Subcutaneous abdominal adipose tissue (tissue), 5 donors: ENCODE measurements at regions not wholly inside any gene's neighbourhood (a gene's known extent, or its start where the extent isn't known, plus 50 kb on each side); places are given as distances from the start of the nearest gene placed in this dataset.

Experiments used
- H3K27ac ChIP-seq: one replicate; pipeline ENCODE4 v1.7.0; 2013; ENCODE audit warnings: low read depth, mild to moderate bottlenecking, inconsistent platforms, low read length, moderate library complexity
- H3K27me3 ChIP-seq, 5 donors: one replicate each; pipeline ENCODE4 v1.7.0; 2013; ENCODE audit warnings: low read length in 5 of 5, inconsistent platforms in 1 of 5; ENCODE audit not compliant: control insufficient read depth in 5 of 5, insufficient read depth in 4 of 5
- H3K36me3 ChIP-seq, 5 donors: one replicate each; pipeline ENCODE4 v1.7.0; 2013; ENCODE audit warnings: low read length in 5 of 5; ENCODE audit not compliant: control insufficient read depth in 5 of 5, insufficient read depth in 5 of 5
- H3K4me1 ChIP-seq, 5 donors: one replicate each; pipeline ENCODE4 v1.7.0; 2013; ENCODE audit warnings: low read length in 5 of 5, mild to moderate bottlenecking in 3 of 5, moderate library complexity in 1 of 5; ENCODE audit not compliant: control insufficient read depth in 5 of 5, insufficient read depth in 5 of 5
- H3K4me3 ChIP-seq, 5 donors: one replicate each; pipeline ENCODE4 v1.7.0; 2013; ENCODE audit warnings: low read length in 5 of 5, low read depth in 1 of 5
- H3K9ac ChIP-seq, 5 donors: one replicate each; pipeline ENCODE4 v1.7.0; 2013; ENCODE audit warnings: low read length in 5 of 5, mild to moderate bottlenecking in 4 of 5, moderate library complexity in 3 of 5
- H3K9me3 ChIP-seq, 5 donors: one replicate each; pipeline ENCODE4 v1.7.0; 2013; ENCODE audit warnings: low read length in 5 of 5; ENCODE audit not compliant: control insufficient read depth in 5 of 5
- donor health status: healthy.
- donor health status: healthy.
- donor health status: healthy.
- donor health status: healthy.
- donor health status: healthy.

- no peaks in the 10 kb centered on the region for H3K4me1 ChIP-seq
- H3K9ac ChIP-seq, result no peak overlapping the region
- no peak overlapping the region for H3K4me3 ChIP-seq
- no peaks in the 10 kb centered on the region for H3K36me3 ChIP-seq
- no peaks in the 10 kb centered on the region for H3K27me3 ChIP-seq
- no peak overlapping the region for H3K27ac ChIP-seq
- no peaks in the 10 kb centered on the region for H3K9me3 ChIP-seq
Measured at GRCh38 chr2:226407135-226407534, 392.5 kb downstream of the IRS1 start.

- Histone ChIP-seq H3K9ac (no peak overlapping the region), H3K36me3 (no peaks in the 10 kb centered on the region), H3K9me3 (no peaks in the 10 kb centered on the region), H3K4me1 (no peaks in the 10 kb centered on the region), H3K27me3 (no peaks in the 10 kb centered on the region), H3K27ac (no peak overlapping the region), H3K4me3 (no peak overlapping the region)
Measured at GRCh38 chr2:226405465-226405864, 394.2 kb downstream of the IRS1 start.

GRCh38 chr2:226403369-226403768, 396.3 kb downstream of the IRS1 start:
- H3K27ac ChIP-seq, result no peak overlapping the region
- peaks cover 0 to 3% (median 0%) of the 10 kb centered on the region in 5 donors for H3K4me1 ChIP-seq
- no peak overlapping the region for H3K4me3 ChIP-seq
- no peaks in the 10 kb centered on the region for H3K9me3 ChIP-seq
- H3K36me3 ChIP-seq, result no peaks in the 10 kb centered on the region
- no peak overlapping the region for H3K9ac ChIP-seq
- no peaks in the 10 kb centered on the region for H3K27me3 ChIP-seq

DNA sequence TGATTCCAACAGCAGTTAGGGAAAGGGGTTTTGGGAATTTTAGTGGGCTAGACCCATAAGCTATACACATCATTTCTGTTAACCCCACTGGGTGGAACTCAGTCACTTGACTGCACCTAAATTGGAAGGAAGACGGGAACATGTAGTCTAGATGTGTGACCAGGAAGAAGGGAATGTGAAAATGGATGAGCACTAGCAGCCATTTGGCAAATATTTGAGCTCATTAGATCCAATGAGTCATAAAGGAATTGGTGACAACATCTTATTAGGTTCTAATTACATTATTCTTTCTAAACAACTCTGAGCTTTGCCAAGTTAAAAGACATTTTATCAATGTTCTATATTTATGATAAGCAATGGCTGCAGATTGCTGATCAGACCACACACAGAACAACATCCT, 400.6 kb downstream of the IRS1 start:
- H3K9ac ChIP-seq, result no peak overlapping the region
- peaks cover 0 to 3% (median 0%) of the 10 kb centered on the region in 5 donors for H3K4me1 ChIP-seq
- no peaks in the 10 kb centered on the region for H3K27me3 ChIP-seq
- H3K27ac ChIP-seq, result no peak overlapping the region
- no peaks in the 10 kb centered on the region for H3K9me3 ChIP-seq
- H3K36me3 ChIP-seq, result no peaks in the 10 kb centered on the region
- no peak overlapping the region for H3K4me3 ChIP-seq

GRCh38 chr2:226398580-226398979, 401.0 kb downstream of the IRS1 start:
- H3K36me3 ChIP-seq, result no peaks in the 10 kb centered on the region
- no peak overlapping the region for H3K4me3 ChIP-seq
- peaks cover 0 to 3% (median 0%) of the 10 kb centered on the region in 5 donors for H3K4me1 ChIP-seq
- H3K9ac ChIP-seq, result no peak overlapping the region
- H3K27ac ChIP-seq, result no peak overlapping the region
- H3K9me3 ChIP-seq, result no peaks in the 10 kb centered on the region
- H3K27me3 ChIP-seq, result no peaks in the 10 kb centered on the region

- Histone ChIP-seq H3K27ac (no peak overlapping the region), H3K36me3 (no peaks in the 10 kb centered on the region), H3K9me3 (peaks cover 0 to 2% (median 0%) of the 10 kb centered on the region in 5 donors), H3K9ac (no peak overlapping the region), H3K4me1 (peaks cover 0 to 3% (median 0%) of the 10 kb centered on the region in 5 donors), H3K4me3 (no peak overlapping the region), H3K27me3 (no peaks in the 10 kb centered on the region)
Measured at GRCh38 chr2:226396541-226396940, 403.1 kb downstream of the IRS1 start.

DNA sequence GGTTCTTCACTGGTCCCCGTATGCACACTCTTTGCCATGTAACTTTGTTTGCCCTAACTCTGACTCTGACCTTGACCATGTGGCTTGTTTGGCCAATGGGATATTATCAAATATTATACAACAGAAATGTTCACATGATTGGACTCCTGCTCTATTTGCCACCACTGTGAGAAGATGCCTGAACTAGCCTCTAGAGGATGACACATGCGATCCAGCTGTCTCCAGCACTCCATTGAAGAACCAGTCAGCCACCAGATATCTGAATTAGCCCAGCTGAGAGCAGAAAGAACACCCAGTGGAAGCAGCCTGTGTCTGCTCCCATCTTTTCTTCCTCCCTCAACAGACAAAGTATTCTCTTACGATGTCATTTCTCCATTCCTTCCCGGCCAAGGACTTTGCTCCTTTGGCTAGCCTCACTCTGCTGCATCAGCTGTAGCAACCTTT, 412.1 kb downstream of the IRS1 start:
- H3K4me1 ChIP-seq, result no peaks in the 10 kb centered on the region
- peaks cover 0 to 3% (median 0%) of the 10 kb centered on the region in 5 donors for H3K9me3 ChIP-seq
- no peaks in the 10 kb centered on the region for H3K27me3 ChIP-seq
- H3K27ac ChIP-seq, result no peak overlapping the region
- H3K9ac ChIP-seq, result no peak overlapping the region
- no peaks in the 10 kb centered on the region for H3K36me3 ChIP-seq
- H3K4me3 ChIP-seq, result no peak overlapping the region

- Histone ChIP-seq H3K27me3 (no peaks in the 10 kb centered on the region), H3K36me3 (no peaks in the 10 kb centered on the region), H3K27ac (no peak overlapping the region)
Measured at GRCh38 chr2:226383461-226383860, 416.2 kb downstream of the IRS1 start.

GRCh38 chr2:226380679-226381078, 418.9 kb downstream of the IRS1 start:
- H3K9ac ChIP-seq, result no peak overlapping the region
- no peaks in the 10 kb centered on the region for H3K9me3 ChIP-seq
- no peak overlapping the region for H3K4me3 ChIP-seq
- no peaks in the 10 kb centered on the region for H3K27me3 ChIP-seq
- H3K27ac ChIP-seq, result no peak overlapping the region
- peaks cover 0 to 6% (median 0%) of the 10 kb centered on the region in 5 donors for H3K4me1 ChIP-seq
- no peaks in the 10 kb centered on the region for H3K36me3 ChIP-seq

More at GRCh38 chr2:226383461-226383860, 416.2 kb downstream of the IRS1 start:
- H3K4me3 ChIP-seq, result no peak overlapping the region
- peaks cover 0 to 6% (median 0%) of the 10 kb centered on the region in 5 donors for H3K4me1 ChIP-seq
- no peak overlapping the region for H3K9ac ChIP-seq
- no peaks in the 10 kb centered on the region for H3K9me3 ChIP-seq

DNA sequence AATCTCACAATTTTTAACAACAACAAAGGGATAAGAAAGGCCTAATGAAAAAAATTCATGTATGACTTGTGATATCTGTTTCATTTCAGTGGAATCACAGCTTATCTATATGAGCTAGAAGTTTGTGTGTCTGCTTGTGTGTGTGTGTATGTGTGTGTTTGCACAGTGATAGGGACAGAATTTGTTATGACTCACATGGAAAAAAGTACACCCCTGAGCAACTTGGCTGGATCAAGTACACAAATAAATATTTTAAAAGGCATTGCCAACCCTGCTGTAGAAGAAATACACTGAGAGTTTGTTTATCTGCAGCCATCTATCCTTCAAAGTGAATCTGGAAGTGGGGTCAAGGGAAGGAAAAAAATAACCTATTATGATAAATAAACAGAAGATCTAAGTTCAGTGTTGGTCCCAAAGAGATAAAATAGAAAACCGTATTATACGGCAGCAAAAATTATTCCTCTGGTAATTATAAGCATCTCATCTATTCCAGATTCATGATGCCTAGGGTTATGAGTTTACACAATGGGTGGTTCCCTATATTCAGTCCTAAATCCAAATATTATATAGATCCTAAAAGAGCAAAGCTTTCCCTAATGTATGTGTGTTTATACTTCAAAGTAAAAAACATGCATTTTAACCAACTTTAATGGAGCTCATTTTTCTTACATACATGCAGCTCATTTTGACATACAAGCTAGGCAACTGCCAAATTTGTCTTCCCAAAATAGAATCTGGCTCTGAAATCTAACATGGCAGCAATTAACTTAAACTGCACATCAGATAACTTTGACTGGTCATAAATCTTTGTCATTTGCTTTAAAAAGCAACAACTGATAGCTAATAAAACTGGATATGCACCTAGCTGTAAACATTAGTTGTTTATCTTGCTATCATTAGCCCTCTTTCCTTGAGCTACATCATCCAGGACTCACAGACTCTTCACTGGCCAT, 420.6 kb downstream of the IRS1 start:
- H3K4me1 ChIP-seq, result peaks cover 0 to 6% (median 0%) of the 10 kb centered on the region in 5 donors
- no peak overlapping the region for H3K4me3 ChIP-seq
- no peak overlapping the region for H3K27ac ChIP-seq
- H3K36me3 ChIP-seq, result no peaks in the 10 kb centered on the region
- no peak overlapping the region for H3K9ac ChIP-seq
- no peaks in the 10 kb centered on the region for H3K27me3 ChIP-seq
- no peaks in the 10 kb centered on the region for H3K9me3 ChIP-seq
